ENCODE measurements at regions not wholly inside any gene's neighbourhood (a gene's known extent, or its start where the extent isn't known, plus 50 kb on each side); places are given as distances from the start of the nearest gene placed in this dataset.

DNA sequence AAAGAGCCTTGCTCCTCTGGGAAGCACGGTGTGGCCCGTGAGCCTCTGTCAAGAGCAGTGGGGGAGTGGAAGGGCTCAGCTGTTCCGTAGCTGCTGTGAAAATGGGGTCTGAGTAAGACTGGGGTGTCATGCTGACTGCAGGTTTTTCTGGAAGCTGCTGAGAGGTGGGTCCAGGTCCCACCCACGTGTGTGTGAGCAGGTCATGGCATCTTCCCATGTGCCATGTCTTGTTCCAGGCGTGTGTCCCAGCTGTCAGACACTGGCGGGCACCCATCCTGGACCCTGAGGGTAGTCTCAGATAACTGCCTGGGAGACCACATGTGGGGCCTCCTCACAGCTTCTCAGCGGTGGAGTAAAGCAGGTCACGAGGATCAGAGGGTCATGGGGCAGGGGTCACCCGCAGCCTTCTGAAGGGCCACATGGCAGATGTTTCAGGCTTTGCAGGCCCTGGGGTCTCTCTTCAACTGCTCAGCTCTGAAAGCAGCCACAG, 92.9 kb downstream of the NPIPB11 start:
- TF ChIP-seq CTCF (conservative IDR thresholded peaks at IDR 0.05; ENCODE audit: low read depth, low read length) (no peak), RAD21 (IDR thresholded peaks at IDR 0.05; ENCODE audit: low read length) (no peak), SMC3 (IDR thresholded peaks at IDR 0.05; ENCODE audit: low read depth, low read length) (no peak), POLR2A (IDR thresholded peaks at IDR 0.05; ENCODE audit: low read depth, low read length) (no peak), MXI1 (IDR thresholded peaks at IDR 0.05; ENCODE audit: borderline replicate concordance, low read depth, low read length) (no peak), MAZ (IDR thresholded peaks at IDR 0.05; ENCODE audit: borderline replicate concordance, low read depth, low read length) (no peak), CHD1 (IDR thresholded peaks at IDR 0.05; ENCODE audit: low read depth, low read length) (no peak), USF2 (IDR thresholded peaks at IDR 0.05; ENCODE audit: low read depth, low read length) (no peak), BHLHE40 (IDR thresholded peaks at IDR 0.05; ENCODE audit: low read depth, low read length) (no peak), RFX5 (IDR thresholded peaks at IDR 0.05; ENCODE audit: low read depth, low read length) (no peak), MAFK (IDR thresholded peaks at IDR 0.05; ENCODE audit: low read depth, low read length) (no peak)

All from IMR-90 (cell line).